22Rv1 (cell line): ENCODE measurements at regions not wholly inside any gene's neighbourhood (a gene's known extent, or its start where the extent isn't known, plus 50 kb on each side); places are given as distances from the start of the nearest gene placed in this dataset.

Experiments used
- ZFX ChIP-seq: fragments of 450-650 bp; IDR thresholded peaks from 2 replicates; pipeline ENCODE4 v1.6.1; 2017; ENCODE audit warnings: antibody characterized with exemption, borderline replicate concordance
- TF ChIP-seq, protein P1 (sequence below): fragments of 450-650 bp; IDR thresholded peaks from 2 replicates; pipeline ENCODE4 v1.5.1; 2017; ENCODE audit warnings: mild to moderate bottlenecking

DNA sequence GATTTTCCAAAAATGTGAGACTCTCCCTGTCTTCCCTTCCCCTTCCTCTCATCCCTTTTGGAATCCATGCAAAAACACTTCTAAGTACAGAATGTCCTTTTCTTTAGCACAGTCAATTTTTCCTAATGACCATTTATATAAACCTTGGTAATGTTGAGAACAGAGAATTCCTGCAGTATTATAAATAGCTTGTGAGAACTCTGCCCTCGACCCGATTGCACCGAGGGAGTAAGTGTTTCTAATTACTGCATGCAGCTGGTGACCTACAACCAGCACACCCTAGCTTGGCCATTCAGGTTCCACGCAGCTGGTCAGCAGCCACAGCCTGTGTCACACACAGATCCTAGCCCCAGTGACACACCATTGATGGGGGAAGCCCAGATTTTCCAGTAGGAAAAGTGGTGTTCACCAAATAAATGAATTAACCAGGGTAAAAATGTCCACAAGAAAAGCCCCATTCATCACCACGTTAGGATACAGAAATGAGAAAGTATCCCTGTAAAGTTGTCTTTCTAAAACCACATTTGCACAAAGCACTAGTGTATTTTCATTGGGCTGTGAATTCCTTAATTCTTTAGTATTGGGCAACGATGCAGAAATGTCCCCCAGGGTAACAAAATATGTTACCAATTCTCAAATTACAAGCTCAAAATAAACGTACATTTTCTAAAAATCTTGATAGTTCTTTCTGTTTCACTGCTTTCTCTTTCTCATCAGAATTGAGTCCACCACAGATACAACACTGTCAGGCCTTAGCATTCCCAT is 499.0 kb upstream of the KLF6 start:
- TF ChIP-seq, protein P1, sequence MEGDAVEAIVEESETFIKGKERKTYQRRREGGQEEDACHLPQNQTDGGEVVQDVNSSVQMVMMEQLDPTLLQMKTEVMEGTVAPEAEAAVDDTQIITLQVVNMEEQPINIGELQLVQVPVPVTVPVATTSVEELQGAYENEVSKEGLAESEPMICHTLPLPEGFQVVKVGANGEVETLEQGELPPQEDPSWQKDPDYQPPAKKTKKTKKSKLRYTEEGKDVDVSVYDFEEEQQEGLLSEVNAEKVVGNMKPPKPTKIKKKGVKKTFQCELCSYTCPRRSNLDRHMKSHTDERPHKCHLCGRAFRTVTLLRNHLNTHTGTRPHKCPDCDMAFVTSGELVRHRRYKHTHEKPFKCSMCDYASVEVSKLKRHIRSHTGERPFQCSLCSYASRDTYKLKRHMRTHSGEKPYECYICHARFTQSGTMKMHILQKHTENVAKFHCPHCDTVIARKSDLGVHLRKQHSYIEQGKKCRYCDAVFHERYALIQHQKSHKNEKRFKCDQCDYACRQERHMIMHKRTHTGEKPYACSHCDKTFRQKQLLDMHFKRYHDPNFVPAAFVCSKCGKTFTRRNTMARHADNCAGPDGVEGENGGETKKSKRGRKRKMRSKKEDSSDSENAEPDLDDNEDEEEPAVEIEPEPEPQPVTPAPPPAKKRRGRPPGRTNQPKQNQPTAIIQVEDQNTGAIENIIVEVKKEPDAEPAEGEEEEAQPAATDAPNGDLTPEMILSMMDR, result no peak
- TF ChIP-seq ZFX, result no peak
